ENCODE measurements at regions not wholly inside any gene's neighbourhood (a gene's known extent, or its start where the extent isn't known, plus 50 kb on each side); places are given as distances from the start of the nearest gene placed in this dataset.

- H3K27me3 ChIP-seq (ENCODE audit: insufficient read depth, low read depth, low read length) = no peaks in the 10 kb centered on the region
Measured at GRCh38 chr12:45623940-45624339, 105.6 kb upstream of the ARID2 start.

GRCh38 chr12:45626965-45627364 is 102.5 kb upstream of the ARID2 start:
- no peaks in the 10 kb centered on the region for H3F3A ChIP-seq (ENCODE audit: insufficient read depth, low read length, poor library complexity, severe bottlenecking)
- H3K9ac ChIP-seq (ENCODE audit: low read length) = no peak overlapping the region
- H3K9me3 ChIP-seq (ENCODE audit: low read length) = no peaks in the 10 kb centered on the region
- no peaks in the 10 kb centered on the region for H3K27me3 ChIP-seq (ENCODE audit: insufficient read depth, low read depth, low read length)
- no peaks in the 10 kb centered on the region for H3K9me2 ChIP-seq (ENCODE audit: insufficient read depth, low read length)
- H3K36me3 ChIP-seq (ENCODE audit: insufficient read depth, low read length) = no peaks in the 10 kb centered on the region
- no peak overlapping the region for H3K4me3 ChIP-seq (ENCODE audit: low read length)
- no peak overlapping the region for H2AFZ ChIP-seq (ENCODE audit: low read depth, low read length)
- no peak overlapping the region for H3K27ac ChIP-seq (ENCODE audit: low read length)
- H3K79me2 ChIP-seq (replicated peaks; ENCODE audit: insufficient read depth, low read length) = no peaks in the 10 kb centered on the region
- no peak overlapping the region for H3K4me2 ChIP-seq (ENCODE audit: low read length)
- H4K20me1 ChIP-seq (ENCODE audit: insufficient read depth) = no peaks in the 10 kb centered on the region
- TF ChIP-seq SMC3 (conservative IDR thresholded peaks at IDR 0.05; ENCODE audit: poor library complexity) = no peak

More at GRCh38 chr12:45623940-45624339, 105.6 kb upstream of the ARID2 start:
- Histone ChIP-seq H3K9me3 (ENCODE audit: low read length) (no peaks in the 10 kb centered on the region), H3K9me2 (ENCODE audit: insufficient read depth, low read length) (no peaks in the 10 kb centered on the region), H3K79me2 (replicated peaks; ENCODE audit: insufficient read depth, low read length) (no peaks in the 10 kb centered on the region), H3K4me3 (ENCODE audit: low read length) (no peak overlapping the region), H3K27ac (ENCODE audit: low read length) (no peak overlapping the region), H3K9ac (ENCODE audit: low read length) (no peak overlapping the region), H4K20me1 (ENCODE audit: insufficient read depth) (no peaks in the 10 kb centered on the region), H3K4me2 (ENCODE audit: low read length) (no peak overlapping the region), H2AFZ (ENCODE audit: low read depth, low read length) (no peak overlapping the region), H3F3A (ENCODE audit: insufficient read depth, low read length, poor library complexity, severe bottlenecking) (no peaks in the 10 kb centered on the region), H3K36me3 (ENCODE audit: insufficient read depth, low read length) (no peaks in the 10 kb centered on the region)
- TF ChIP-seq, protein P1, sequence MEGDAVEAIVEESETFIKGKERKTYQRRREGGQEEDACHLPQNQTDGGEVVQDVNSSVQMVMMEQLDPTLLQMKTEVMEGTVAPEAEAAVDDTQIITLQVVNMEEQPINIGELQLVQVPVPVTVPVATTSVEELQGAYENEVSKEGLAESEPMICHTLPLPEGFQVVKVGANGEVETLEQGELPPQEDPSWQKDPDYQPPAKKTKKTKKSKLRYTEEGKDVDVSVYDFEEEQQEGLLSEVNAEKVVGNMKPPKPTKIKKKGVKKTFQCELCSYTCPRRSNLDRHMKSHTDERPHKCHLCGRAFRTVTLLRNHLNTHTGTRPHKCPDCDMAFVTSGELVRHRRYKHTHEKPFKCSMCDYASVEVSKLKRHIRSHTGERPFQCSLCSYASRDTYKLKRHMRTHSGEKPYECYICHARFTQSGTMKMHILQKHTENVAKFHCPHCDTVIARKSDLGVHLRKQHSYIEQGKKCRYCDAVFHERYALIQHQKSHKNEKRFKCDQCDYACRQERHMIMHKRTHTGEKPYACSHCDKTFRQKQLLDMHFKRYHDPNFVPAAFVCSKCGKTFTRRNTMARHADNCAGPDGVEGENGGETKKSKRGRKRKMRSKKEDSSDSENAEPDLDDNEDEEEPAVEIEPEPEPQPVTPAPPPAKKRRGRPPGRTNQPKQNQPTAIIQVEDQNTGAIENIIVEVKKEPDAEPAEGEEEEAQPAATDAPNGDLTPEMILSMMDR (IDR thresholded peaks at IDR 0.05; ENCODE audit: poor library complexity, severe bottlenecking) = no peak
- no peak for TF ChIP-seq TAF1 (IDR thresholded peaks at IDR 0.05; ENCODE audit: low read depth)
- TF ChIP-seq EP300 (conservative IDR thresholded peaks at IDR 0.05; ENCODE audit: poor library complexity, severe bottlenecking) = no peak
- no peak for TF ChIP-seq EZH2 (IDR thresholded peaks at IDR 0.05; ENCODE audit: borderline replicate concordance, insufficient read depth, low read length, poor library complexity, severe bottlenecking)
- no peak for TF ChIP-seq SMC3 (conservative IDR thresholded peaks at IDR 0.05; ENCODE audit: poor library complexity)
- no peak for TF ChIP-seq REST (IDR thresholded peaks at IDR 0.05; ENCODE audit: borderline replicate concordance)
- TF ChIP-seq POLR2AphosphoS5 (IDR thresholded peaks at IDR 0.05) = no peak
- no peak for TF ChIP-seq MXI1 (conservative IDR thresholded peaks at IDR 0.05; ENCODE audit: poor library complexity, severe bottlenecking)
- no peak for TF ChIP-seq RAD21 (conservative IDR thresholded peaks at IDR 0.05)

Measured in neural cell (in vitro differentiated cells).